ENCODE measurements at regions not wholly inside any gene's neighbourhood (a gene's known extent, or its start where the extent isn't known, plus 50 kb on each side); places are given as distances from the start of the nearest gene placed in this dataset.

- no peak for TF ChIP-seq CTCF (IDR thresholded peaks at IDR 0.05)
- TF ChIP-seq POLR2A (IDR thresholded peaks at IDR 0.05) = no peak
These were observed 379.0 kb upstream of the GCFC2 start for GRCh38 chr2:76089683-76090082.

All from uterus (tissue), 2 donors.